GM12892 (cell line): ENCODE measurements at regions not wholly inside any gene's neighbourhood (a gene's known extent, or its start where the extent isn't known, plus 50 kb on each side); places are given as distances from the start of the nearest gene placed in this dataset.
"Not testable (repeated sequence)": the region's sequence is repeated elsewhere in the genome, so short reads cannot be mapped to it uniquely, and the experiment has no call there.

ENCODE experiments used
- POLR2A ChIP-seq: IDR thresholded peaks from 2 replicates; pipeline ENCODE4 v1.6.1; 2011; ENCODE audit warnings: low read depth, low read length, control low read depth
- POLR2AphosphoS5 ChIP-seq: IDR thresholded peaks from 2 replicates; pipeline ENCODE4 v1.6.1; 2011; ENCODE audit warnings: low read depth, low read length, control low read depth
- TAF1 ChIP-seq: IDR thresholded peaks from 2 replicates; pipeline ENCODE4 v1.6.1; 2011; ENCODE audit warnings: low read depth, mild to moderate bottlenecking, control low read depth, low read length, borderline replicate concordance

DNA sequence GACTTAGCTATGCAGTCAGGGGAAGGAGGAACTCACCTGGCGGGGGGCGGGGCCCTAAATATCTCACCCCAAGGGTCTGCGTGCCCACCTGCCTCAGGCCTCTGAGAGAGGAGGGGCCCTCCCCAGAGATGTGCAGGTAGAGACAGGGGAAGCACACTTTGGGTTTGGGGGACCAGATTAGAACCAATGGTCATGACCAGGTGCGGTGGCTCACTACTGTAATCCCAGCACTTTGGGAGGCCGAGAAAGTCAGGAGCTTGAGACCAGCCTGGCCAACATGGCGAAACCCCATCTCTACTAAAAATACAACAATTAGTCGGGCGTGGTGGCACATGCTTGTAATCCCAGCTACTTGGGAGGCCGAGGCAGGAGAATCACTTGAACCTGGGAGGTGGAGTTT is 246.4 kb upstream of the TCERG1L start:
- not testable (repeated sequence) for TF ChIP-seq POLR2AphosphoS5, POLR2A, TAF1
